Activated naive CD4-positive, alpha-beta T cell treated with anti-CD3 and anti-CD28 coated beads, Interleukin-2, amount 50 U/mL, for 24 hours (primary cell): ENCODE measurements at regions not wholly inside any gene's neighbourhood (a gene's known extent, or its start where the extent isn't known, plus 50 kb on each side); places are given as distances from the start of the nearest gene placed in this dataset.

Experiments used
- H3K27ac Mint-ChIP-seq: one replicate; pipeline ENCODE4 v1.8.0; 2021; ENCODE audit warnings: mild to moderate bottlenecking, mixed read lengths
- H3K27me3 Mint-ChIP-seq: one replicate; pipeline ENCODE4 v1.8.0; 2021; ENCODE audit warnings: mixed read lengths
- H3K36me3 Mint-ChIP-seq: one replicate; pipeline ENCODE4 v1.8.0; 2021; ENCODE audit warnings: mixed read lengths
- H3K4me1 Mint-ChIP-seq: one replicate; pipeline ENCODE4 v1.8.0; 2021; ENCODE audit warnings: mixed read lengths
- H3K4me3 Mint-ChIP-seq: one replicate; pipeline ENCODE4 v1.8.0; 2021; ENCODE audit warnings: mild to moderate bottlenecking, mixed read lengths
- H3K9me3 Mint-ChIP-seq: one replicate; pipeline ENCODE4 v1.8.0; 2021; ENCODE audit warnings: mixed read lengths

DNA sequence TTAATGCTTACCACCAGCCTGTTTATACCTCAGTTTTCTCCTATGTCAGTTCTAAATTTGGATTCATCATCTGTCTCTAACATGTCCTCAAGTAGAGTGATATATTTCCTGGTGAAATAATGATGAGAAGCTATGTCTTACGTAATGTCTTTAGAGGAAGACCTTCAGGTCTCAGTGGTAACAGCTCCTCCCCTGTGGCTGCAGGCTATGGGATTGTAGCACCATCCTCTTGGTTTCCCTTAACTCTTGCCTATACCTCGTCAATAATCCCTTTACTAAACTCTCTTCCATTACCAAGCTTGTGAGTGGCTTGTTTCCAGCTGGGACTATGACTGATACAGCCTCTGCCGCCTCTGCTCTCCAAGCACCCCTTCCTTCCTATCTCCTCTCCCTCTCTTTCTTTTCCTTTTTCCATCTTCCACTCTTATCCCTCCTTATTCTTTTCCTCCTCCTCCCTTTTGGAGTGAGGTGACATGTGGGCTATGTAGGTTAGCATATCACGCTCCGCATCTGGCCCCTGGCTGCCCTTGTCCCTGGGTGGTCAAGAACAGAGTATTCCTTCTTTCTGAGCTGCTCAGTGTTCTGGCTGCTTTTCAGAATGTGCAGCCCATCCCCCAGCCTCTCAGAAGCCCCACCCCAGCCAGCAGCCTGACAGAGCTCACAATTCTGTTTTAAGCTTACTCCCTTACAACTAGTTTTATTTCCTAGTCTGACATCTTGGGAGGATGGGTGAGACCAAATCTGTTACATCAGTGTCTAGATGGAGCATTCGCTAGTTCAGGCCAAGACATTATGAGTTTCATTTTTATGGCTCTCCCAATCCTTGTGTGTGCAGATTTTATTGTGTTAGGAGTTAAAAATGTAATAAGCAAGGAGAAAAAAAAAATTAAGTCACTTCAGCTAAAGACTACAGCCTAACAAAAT, 75.0 kb upstream of the RNU6-1 start:
- peaks cover 2% of the 10 kb centered on the region for H3K36me3 Mint-ChIP-seq
- no peak overlapping the region for H3K4me3 Mint-ChIP-seq
- H3K27ac Mint-ChIP-seq = peak overlapping the region; percentile 52
- peaks cover 3% of the 10 kb centered on the region for H3K9me3 Mint-ChIP-seq
- no peaks in the 10 kb centered on the region for H3K27me3 Mint-ChIP-seq
- no peaks in the 10 kb centered on the region for H3K4me1 Mint-ChIP-seq

DNA sequence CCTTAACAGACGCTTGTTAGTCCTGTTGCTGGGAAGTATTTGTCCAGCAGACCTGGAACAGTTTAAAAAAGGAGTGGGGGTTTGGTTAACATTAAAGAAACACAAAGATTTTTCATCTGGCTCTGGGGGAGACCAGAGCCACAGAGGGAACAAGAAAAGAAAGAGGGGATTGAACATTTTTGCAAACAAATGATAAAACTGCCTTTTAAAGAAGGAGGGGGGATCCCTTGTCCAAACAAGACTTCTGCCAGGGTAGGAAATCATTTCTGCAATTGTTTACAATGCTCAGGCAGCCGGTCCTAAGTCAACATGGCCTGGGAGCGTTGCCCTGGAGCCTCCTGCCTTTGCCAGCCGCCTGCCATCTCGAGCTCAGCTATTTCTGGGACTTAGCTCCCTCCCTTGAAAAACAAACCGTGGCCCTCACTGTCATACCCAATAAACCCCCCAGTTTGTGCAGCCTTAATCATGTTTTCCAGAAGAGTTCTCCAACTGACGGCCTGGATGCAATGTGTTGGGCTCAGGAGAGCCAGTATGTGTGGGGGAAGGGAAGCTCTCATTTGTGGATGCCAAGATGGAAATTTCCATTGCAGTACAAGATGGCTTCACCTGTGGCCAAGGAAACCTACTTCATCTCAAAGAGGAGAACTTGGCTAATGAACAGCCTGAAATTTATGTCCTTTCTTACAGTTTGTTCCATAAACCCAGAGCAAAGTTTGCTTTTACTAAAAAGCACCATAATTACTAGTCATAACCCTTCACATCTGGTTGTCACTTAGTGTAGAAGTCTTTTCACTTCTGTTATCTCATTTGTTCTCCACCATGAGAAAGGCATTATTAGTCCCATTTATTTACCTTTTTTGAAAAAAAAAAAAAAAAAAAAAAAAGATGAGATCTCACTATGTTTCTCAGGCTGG, 75.9 kb upstream of the RNU6-1 start:
- Mint-ChIP-seq H3K9me3 (peaks cover 7% of the 10 kb centered on the region), H3K4me3 (no peak overlapping the region), H3K36me3 (peaks cover 2% of the 10 kb centered on the region), H3K4me1 (no peaks in the 10 kb centered on the region), H3K27me3 (no peaks in the 10 kb centered on the region), H3K27ac (no peak overlapping the region)

DNA sequence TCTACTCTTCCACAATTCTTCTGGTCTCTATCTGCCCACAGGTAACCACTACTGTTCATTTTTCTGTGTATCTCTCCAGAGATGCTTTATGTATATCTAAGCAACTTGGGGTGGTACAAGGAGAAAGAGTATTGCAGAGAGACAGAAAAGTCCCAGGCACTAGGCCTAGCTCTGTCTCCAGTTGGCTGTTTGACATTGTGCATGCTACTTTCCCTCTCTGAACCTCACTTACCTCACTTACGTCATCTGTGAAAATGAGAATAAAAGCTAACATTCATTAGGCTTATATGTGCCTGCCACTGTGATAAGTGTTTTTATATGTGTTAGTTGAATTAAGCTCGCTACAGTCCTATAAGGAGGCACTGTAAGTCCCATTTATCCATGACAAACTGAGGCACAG, 76.7 kb upstream of the RNU6-1 start:
- no peaks in the 10 kb centered on the region for H3K4me1 Mint-ChIP-seq
- H3K27me3 Mint-ChIP-seq = no peaks in the 10 kb centered on the region
- H3K9me3 Mint-ChIP-seq = peaks cover 7% of the 10 kb centered on the region
- H3K36me3 Mint-ChIP-seq = no peaks in the 10 kb centered on the region
- H3K4me3 Mint-ChIP-seq = no peak overlapping the region
- no peak overlapping the region for H3K27ac Mint-ChIP-seq

DNA sequence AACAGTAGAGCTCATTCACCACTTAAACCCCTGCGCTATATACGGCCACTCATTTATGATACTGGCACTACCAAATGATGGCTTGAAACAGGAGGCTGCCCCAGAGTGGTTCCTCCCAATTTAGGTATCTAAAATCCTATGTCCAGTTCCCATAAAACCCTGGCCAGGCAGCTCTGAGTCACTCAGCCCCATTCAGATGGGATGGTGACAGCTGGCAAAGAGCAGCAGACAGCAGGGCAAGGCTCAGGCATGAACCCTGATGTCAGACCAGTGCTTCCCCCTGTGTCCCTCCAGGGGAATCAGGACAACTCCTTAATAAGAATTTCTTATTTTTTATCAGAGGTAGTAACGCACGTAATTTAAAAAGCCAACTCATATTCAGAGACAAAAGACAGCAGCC, 77.2 kb upstream of the RNU6-1 start:
- Mint-ChIP-seq H3K4me1 (no peaks in the 10 kb centered on the region), H3K36me3 (no peaks in the 10 kb centered on the region), H3K27me3 (no peaks in the 10 kb centered on the region), H3K9me3 (peaks cover 7% of the 10 kb centered on the region), H3K4me3 (no peak overlapping the region), H3K27ac (no peak overlapping the region)

DNA sequence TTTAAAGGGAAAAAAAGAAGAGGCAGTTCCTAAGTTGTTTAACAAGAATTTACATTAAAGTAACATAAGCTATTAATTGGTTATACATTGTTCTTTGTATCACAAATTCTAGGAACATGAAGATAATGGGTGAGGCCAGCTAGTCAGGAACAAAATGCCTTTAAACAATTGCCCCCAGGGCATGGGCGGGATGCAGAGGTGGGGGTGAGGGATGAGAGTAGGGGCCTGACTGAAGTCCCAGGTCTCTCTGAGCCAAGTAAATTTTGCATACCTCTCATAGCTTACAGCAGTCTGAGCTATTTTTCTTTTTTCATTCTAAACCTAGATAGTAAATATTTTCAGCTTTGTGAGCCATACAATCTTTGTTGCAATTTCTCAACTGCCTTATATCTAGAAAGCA, 77.8 kb upstream of the RNU6-1 start:
- Mint-ChIP-seq H3K27ac (no peak overlapping the region), H3K27me3 (no peaks in the 10 kb centered on the region), H3K4me3 (no peak overlapping the region), H3K9me3 (peaks cover 7% of the 10 kb centered on the region), H3K4me1 (no peaks in the 10 kb centered on the region), H3K36me3 (no peaks in the 10 kb centered on the region)

DNA sequence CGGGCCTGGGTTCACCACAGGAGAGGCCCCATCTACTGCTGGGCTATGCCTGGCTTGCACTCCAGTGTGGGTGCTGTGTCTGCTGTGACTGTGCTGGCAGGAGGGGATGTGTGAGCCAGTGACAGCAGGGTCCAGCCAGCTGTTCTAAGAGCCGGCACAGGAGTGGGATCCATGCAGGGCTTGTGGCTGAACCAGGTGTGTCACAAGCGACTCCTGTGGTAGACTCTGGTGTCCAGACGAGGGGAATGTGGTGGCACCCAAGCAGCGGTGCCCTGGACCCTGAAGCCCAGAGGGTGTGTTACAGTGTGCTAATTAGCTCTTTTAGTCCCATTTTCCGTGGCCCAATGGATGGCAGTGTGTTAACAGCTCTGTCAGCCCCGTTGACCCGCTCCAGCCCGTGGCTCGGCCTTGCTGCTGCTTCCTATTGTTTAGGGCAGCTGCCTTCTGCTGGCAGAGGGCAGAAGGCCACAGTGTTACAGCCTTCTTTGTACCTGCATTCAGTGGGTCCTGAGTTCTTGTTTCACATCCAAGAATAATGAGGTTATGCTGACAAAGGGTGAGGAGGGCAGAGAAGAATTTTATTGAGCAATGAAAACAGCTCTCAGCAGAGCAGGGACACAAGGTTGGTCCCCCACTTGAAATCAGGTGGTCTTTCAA, 78.5 kb upstream of the RNU6-1 start:
- no peaks in the 10 kb centered on the region for H3K27me3 Mint-ChIP-seq
- no peak overlapping the region for H3K27ac Mint-ChIP-seq
- H3K36me3 Mint-ChIP-seq = no peaks in the 10 kb centered on the region
- no peak overlapping the region for H3K4me3 Mint-ChIP-seq
- peaks cover 7% of the 10 kb centered on the region for H3K9me3 Mint-ChIP-seq
- no peaks in the 10 kb centered on the region for H3K4me1 Mint-ChIP-seq

DNA sequence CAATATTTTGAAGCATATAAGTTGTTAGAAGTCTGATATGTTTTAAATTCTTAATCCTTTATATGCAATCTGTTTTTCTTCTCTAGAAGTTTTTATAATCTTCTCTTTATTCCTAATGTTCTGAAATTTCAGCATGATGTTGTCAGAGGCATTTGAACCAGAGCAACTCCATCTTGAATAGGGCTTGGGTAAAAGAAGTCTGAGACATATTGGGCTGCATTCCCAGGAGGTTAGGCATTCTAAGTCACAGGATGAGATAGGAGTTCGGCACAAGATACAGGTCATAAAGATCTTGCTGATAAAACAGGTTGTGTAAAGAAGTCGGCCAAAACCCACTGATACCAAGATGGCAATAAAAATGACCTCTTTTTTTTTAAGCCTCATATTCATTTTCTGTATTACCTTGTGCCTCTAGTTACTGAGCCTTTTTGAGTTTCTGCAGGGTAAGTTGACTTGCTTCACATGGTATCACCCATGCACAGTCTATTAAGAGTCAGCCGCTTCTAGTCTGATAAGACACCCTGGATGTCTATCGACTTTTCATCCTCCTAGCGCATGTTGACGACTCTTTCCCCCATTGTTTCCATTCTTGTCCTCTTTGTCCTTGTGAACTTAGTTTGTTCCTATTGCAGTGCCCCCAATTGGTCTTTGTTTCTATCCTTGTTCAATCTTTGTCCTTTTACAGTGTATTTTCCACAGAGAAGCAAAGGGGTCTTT, 80.8 kb upstream of the RNU6-1 start:
- Mint-ChIP-seq H3K27ac (no peak overlapping the region), H3K4me1 (no peaks in the 10 kb centered on the region), H3K36me3 (peaks cover 2% of the 10 kb centered on the region), H3K27me3 (no peaks in the 10 kb centered on the region), H3K9me3 (peaks cover 7% of the 10 kb centered on the region), H3K4me3 (no peak overlapping the region)

DNA sequence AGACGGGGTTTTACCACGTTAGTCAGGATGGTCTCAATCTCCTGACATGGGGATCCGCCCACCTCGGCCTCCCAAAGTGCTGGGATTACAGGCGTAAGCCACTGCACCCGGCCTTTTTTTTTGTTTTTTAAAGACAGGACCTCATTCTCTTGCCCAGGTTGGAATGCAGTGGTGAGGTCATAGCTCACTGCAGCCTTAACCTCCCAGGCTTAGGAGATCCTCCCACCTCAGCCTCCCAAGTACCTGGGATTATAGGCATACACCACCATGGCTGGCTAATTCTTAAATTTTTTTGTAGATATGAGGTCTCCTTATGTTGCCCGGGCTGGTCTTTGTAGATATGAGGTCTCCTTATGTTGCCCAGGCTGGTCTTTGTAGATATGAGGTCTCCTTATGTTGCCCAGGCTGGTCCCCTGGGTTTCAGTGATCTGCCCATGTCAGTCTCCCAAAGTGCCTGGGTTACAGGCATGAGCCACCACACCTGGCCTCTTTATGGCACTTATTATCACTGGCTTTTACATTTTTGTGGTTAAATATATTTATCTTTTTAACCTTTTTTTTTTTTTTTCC, 82.3 kb upstream of the RNU6-1 start:
- Mint-ChIP-seq H3K36me3 (peaks cover 2% of the 10 kb centered on the region), H3K4me3 (no peak overlapping the region), H3K4me1 (no peaks in the 10 kb centered on the region)

DNA sequence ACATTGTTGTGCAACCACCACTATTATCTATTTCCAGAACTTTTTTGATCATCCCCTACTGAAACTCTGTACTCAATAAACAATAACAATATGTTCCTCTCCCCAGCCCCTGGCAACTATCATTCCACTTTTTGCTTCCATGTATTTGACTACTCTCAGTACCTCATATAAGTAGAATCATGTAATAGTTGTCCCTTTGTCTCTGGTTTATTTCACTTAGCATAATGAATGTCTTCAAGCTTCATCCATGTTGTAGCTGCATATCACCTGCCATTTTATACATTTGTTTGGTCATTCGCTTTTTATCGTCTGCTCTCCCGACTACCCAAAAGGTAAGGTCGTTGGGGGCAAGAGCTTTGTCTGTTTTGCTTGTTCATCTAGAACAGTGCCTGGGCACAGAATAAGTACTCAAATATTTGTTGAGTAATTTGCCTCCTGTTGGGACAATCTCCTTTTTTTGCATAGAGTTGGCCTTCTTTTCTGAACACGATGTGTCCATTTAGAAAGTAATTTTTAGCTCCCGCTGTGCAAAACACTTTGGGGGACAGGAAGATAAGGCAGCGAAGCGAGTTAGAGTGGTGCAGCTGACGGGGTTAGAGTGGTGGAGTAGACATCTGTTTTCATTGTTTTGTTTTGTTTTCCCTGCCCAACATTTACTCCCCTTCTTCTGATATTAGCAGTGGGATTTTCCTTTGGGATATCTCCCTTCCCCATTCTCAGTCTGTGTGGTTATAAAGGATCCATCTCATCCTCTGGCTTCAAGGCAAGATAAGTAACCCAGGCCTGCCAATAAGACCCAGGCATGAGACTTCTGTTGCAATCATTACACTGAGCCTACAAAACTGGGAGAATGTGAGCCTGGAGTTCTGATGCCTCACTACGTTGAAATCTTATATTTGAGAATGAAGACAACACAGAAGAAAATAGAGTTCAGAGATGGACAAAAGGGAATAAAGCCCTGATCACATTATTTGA, 83.4 kb upstream of the RNU6-1 start:
- H3K27ac Mint-ChIP-seq = no peak overlapping the region
- H3K27me3 Mint-ChIP-seq = no peaks in the 10 kb centered on the region
- H3K4me3 Mint-ChIP-seq = no peak overlapping the region
- H3K9me3 Mint-ChIP-seq = peaks cover 7% of the 10 kb centered on the region
- H3K4me1 Mint-ChIP-seq = no peaks in the 10 kb centered on the region
- peaks cover 2% of the 10 kb centered on the region for H3K36me3 Mint-ChIP-seq

More for the DNA sequence above, 82.3 kb upstream of the RNU6-1 start:
- peaks cover 7% of the 10 kb centered on the region for H3K9me3 Mint-ChIP-seq
- H3K27ac Mint-ChIP-seq = no peak overlapping the region
- no peaks in the 10 kb centered on the region for H3K27me3 Mint-ChIP-seq

DNA sequence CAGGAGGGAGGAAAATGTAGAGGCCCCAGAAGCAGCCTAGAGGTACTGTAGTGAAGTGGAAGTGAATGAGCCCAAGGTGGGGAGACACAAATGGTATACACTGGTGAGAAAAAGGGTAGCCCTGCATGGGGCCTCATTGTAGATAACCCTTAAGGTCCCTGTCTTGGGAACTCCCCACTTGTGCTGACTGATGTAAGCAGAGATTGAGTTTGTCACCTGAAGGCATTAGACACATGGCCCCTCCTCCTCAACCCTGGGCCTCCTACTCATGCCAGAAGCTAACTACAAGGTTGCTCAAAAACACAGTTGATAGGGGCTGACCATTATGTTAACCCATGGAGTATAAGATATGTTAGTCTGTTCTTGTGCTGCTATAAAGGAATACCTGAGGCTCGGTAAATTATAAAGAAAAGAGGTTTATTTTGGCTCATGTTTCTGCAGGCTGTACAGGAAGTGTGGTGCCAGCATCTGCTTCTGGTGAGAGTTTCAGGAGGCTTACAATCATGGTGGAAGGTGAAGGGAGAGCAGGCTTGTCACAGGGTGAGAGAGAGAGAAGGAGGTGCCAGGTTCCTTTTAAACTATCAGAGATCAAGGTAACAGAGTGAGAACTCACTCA, 84.6 kb upstream of the RNU6-1 start:
- Mint-ChIP-seq H3K27me3 (no peaks in the 10 kb centered on the region), H3K36me3 (peaks cover 2% of the 10 kb centered on the region), H3K9me3 (peaks cover 7% of the 10 kb centered on the region), H3K27ac (no peak overlapping the region), H3K4me1 (no peaks in the 10 kb centered on the region), H3K4me3 (no peak overlapping the region)

DNA sequence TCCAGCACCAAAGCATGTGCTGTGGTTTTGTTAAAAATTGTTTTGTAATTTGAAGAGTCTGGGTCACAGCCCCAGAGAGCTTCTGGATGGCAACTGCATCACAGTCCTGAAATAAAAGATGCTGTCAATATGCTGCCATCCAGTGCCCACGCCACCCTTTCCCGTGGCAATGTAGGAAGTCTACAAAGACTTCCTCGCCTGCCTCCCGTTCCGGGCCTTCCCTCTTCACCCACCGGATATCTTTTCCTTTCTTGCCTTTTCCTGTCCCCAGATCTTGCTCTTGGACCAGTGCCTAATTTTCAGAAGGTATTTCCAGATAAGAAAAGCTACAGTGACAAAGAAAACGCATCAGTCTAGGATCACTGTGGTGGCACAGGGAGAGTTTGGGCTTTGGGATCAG, 85.3 kb upstream of the RNU6-1 start:
- Mint-ChIP-seq H3K27ac (no peak overlapping the region), H3K36me3 (peaks cover 2% of the 10 kb centered on the region), H3K27me3 (no peaks in the 10 kb centered on the region), H3K4me3 (no peak overlapping the region), H3K9me3 (no peaks in the 10 kb centered on the region), H3K4me1 (no peaks in the 10 kb centered on the region)

DNA sequence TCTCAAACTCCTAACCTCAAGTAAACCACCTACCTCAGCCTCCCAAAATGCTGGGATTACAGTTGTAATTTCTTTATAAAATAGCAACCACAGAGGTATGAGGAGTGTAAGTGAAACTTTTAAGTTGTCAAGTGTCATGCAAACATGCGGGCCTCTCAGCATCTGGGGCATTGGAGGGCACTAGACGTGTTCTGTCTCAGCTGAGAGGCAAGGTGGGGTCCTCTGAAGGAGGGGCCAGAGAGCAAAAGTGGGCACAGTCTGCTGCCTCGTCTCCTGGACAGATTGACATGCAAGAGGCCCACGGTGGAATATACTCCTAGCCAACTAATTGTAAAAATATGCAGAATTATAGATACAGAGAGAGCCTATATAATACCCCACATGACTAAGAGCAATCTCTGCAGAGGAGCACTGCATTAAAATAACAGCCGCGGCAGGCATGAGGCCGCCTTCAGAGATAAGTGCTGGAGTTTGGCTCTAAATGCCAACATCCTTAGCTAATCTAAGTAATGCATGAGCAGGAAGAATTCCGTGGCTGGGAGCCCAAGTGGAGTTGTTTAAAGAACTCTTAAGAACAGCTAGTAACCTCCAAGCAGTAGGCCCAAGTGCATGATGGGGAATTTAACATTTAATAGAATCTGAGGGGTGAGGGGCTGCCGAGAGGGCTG, 87.8 kb upstream of the RNU6-1 start:
- Mint-ChIP-seq H3K36me3 (peaks cover 2% of the 10 kb centered on the region), H3K4me1 (no peaks in the 10 kb centered on the region), H3K27me3 (no peaks in the 10 kb centered on the region), H3K27ac (no peak overlapping the region), H3K9me3 (no peaks in the 10 kb centered on the region), H3K4me3 (no peak overlapping the region)

DNA sequence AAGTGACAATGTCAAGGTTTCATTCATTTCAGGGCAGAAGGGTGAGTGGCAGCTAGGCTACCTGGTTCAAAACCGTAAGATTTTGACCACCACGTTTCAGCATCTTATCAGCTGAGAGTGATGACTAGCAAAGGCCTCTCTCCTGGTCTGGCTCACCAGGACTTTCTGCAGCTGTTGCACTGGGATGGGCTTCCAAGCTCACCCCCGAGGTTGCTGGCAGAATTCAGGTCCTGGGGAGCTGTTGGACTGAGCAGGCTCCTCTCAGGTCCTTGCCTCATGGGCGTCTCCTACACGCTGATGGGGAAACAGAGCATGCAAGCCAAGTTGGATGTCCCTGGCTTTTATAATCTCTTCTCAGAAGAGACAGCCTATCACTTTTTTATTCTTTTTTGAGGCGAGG, 88.8 kb upstream of the RNU6-1 start:
- H3K27me3 Mint-ChIP-seq = no peaks in the 10 kb centered on the region
- H3K4me3 Mint-ChIP-seq = no peak overlapping the region
- no peak overlapping the region for H3K27ac Mint-ChIP-seq
- H3K36me3 Mint-ChIP-seq = peaks cover 2% of the 10 kb centered on the region
- no peaks in the 10 kb centered on the region for H3K4me1 Mint-ChIP-seq
- H3K9me3 Mint-ChIP-seq = no peaks in the 10 kb centered on the region
